Heart right ventricle (tissue), 16 donors: ENCODE measurements at regions not wholly inside any gene's neighbourhood (a gene's known extent, or its start where the extent isn't known, plus 50 kb on each side); places are given as distances from the start of the nearest gene placed in this dataset.

Experiments used
- ATAC-seq, 8 donors: fragments of 200-7000 bp; cut with Tn5 transposase; one replicate each; pipeline ENCODE4 v1.9.1; 2020; ENCODE audit warnings: mild to moderate bottlenecking in 8 of 8, moderate library complexity in 8 of 8, moderate number of reproducible peaks in 1 of 8
- DNase-seq, 2 donors: peaks; one replicate each; pipeline ENCODE4 v3.0.0-alpha.2; 2020
- H3K27ac ChIP-seq, 10 donors: fragments of 200-600 bp; sonication (generic) in 2 of 10; one replicate each; pipeline versions ENCODE4 v1.5.0 to v1.8.0; 2020 to 2022; ENCODE audit warnings: mild to moderate bottlenecking in 3 of 10
- H3K27me3 ChIP-seq, 7 donors: fragments of 200-600 bp; one replicate each; pipeline ENCODE4 v1.8.0; 2021 to 2022; ENCODE audit warnings: mild to moderate bottlenecking in 2 of 7
- H3K36me3 ChIP-seq, 9 donors: fragments of 200-600 bp; sonication (generic) in 1 of 9; one replicate each; pipeline versions ENCODE4 v1.5.0 to v1.8.0; 2020 to 2022; ENCODE audit warnings: mild to moderate bottlenecking in 2 of 9
- H3K4me1 ChIP-seq, 9 donors: fragments of 200-600 bp; sonication (generic) in 1 of 9; one replicate each; pipeline versions ENCODE4 v1.5.0 to v1.8.0; 2020 to 2022; ENCODE audit warnings: mild to moderate bottlenecking in 4 of 9
- H3K4me3 ChIP-seq, 10 donors: fragments of 200-600 bp; sonication (generic) in 2 of 10; one replicate each; pipeline versions ENCODE4 v1.5.0 to v1.8.0; 2020 to 2022; ENCODE audit warnings: mild to moderate bottlenecking in 7 of 10, moderate library complexity in 2 of 10
- H3K9me3 ChIP-seq, 11 donors: fragments of 200-600 bp in 10 of 11; sonication (generic) in 2 of 11; one replicate each; pipeline versions ENCODE4 v1.5.0 to v1.8.0; 2013 to 2022; ENCODE audit warnings: mild to moderate bottlenecking in 2 of 11, control low read depth in 1 of 11, moderate library complexity in 1 of 11
- CTCF ChIP-seq, 9 donors: fragments of 200-600 bp; sonication (generic) in 2 of 9; IDR thresholded peaks; one replicate each; pipeline versions ENCODE4 v1.5.0 to v1.8.0; 2021 to 2022; ENCODE audit warnings: antibody characterized with exemption in 9 of 9, mild to moderate bottlenecking in 5 of 9, moderate library complexity in 1 of 9
- WGBS, 2 donors: extraction: QIAGEN DNeasy Blood & Tissue Kit; methylation state at CpG; one replicate each; pipeline ENCODE4 v1.1.7; 2013; ENCODE audit warnings: inconsistent platforms in 1 of 2; 5-methylcytosine and 5-hydroxymethylcytosine counted together
- intact Hi-C, 10 donors: fragments of 100-400 bp; cut with DNase I; formaldehyde crosslinking; loops; one replicate each; pipeline versions ENCODE4 v1.11.1 to v1.14.2; 2022
- donor health status: Arrhythmogenic right ventricular cardiomyopathy.
- donor health status: ischemic (EF 13 %, LVEDD 7.1; RV severe dilation, severe dysfunction).
- donor health status: healthy with polysubstance abuse.
- donor health status: DM: no; HTN: yes; CAD: no.
- donor health status: DM: no; HTN: no; CAD: no.
- donor health status: ischemic (EF 25% LVEDD 6.9; RV normal size, moderate dysfunction).
- donor health status: ischemic (EF 25% LVEDD 5.7; RV mildly dilated, moderate dysfunction).
- donor health status: healthy.
- donor health status: DM: yes; HTN: yes; CAD: no.
- donor health status: Ischemic cardiomyopathy.
- donor health status: ischemic (EF 35%, LVEDD 5.7; RV mildly dilated, moderate dysfunction).
- donor health status: nonischemic (EF 11% LVEDD 7.7; RV severe dilation, severe dysfunction).
- donor health status: DM: yes; HTN: yes; CAD: no.
- donor health status: PGD.
- donor health status: ischemic (EF 29% LVEDD 5.4; RV normal size, mild dysfunction).
- donor health status: nonischemic (EF 23%, LVEDD 6.1; RV moderate dilation, normal function).

- Histone ChIP-seq H3K9me3 (no peaks in the 10 kb centered on the region), H3K4me1 (no peaks in the 10 kb centered on the region), H3K27me3 (no peaks in the 10 kb centered on the region), H3K27ac (no peak overlapping the region), H3K4me3 (no peak overlapping the region), H3K36me3 (no peaks in the 10 kb centered on the region)
- WGBS, 2 donors = 76 to 80% methylated on average over 4 of the region's 4 CpGs
- TF ChIP-seq CTCF (IDR thresholded peaks at IDR 0.05) = no peak
- intact Hi-C loops = no loop called here
- DNase-seq = no peak
- no peak for ATAC-seq
These were observed 51.6 kb upstream of the MPP7 start for GRCh38 chr10:28354511-28354910.

GRCh38 chr10:28355376-28355775 is 52.5 kb upstream of the MPP7 start:
- no peaks in the 10 kb centered on the region for H3K27me3 ChIP-seq
- no peaks in the 10 kb centered on the region for H3K36me3 ChIP-seq
- no peak for TF ChIP-seq CTCF (IDR thresholded peaks at IDR 0.05)
- H3K4me1 ChIP-seq = no peaks in the 10 kb centered on the region
- DNase-seq = no peak
- H3K9me3 ChIP-seq = no peaks in the 10 kb centered on the region
- WGBS, 2 donors = 71 to 72% methylated on average over 2 of the region's 2 CpGs
- no peak overlapping the region for H3K4me3 ChIP-seq
- no peak for ATAC-seq
- intact Hi-C loops = no loop called here
- no peak overlapping the region for H3K27ac ChIP-seq

GRCh38 chr10:28359334-28359733 is 56.5 kb upstream of the MPP7 start:
- 94 to 95% methylated on average over 3 of the region's 3 CpGs for WGBS, 2 donors
- Histone ChIP-seq H3K36me3 (no peaks in the 10 kb centered on the region), H3K27ac (no peak overlapping the region), H3K9me3 (no peaks in the 10 kb centered on the region), H3K27me3 (no peaks in the 10 kb centered on the region), H3K4me3 (no peak overlapping the region), H3K4me1 (no peaks in the 10 kb centered on the region)
- intact Hi-C loops = no loop called here
- ATAC-seq = no peak
- TF ChIP-seq CTCF (IDR thresholded peaks at IDR 0.05) = no peak
- no peak for DNase-seq

GRCh38 chr10:28360175-28360574 is 57.3 kb upstream of the MPP7 start:
- H3K27ac ChIP-seq = no peak overlapping the region
- H3K9me3 ChIP-seq = no peaks in the 10 kb centered on the region
- TF ChIP-seq CTCF (IDR thresholded peaks at IDR 0.05) = no peak
- H3K36me3 ChIP-seq = no peaks in the 10 kb centered on the region
- no peaks in the 10 kb centered on the region for H3K4me1 ChIP-seq
- DNase-seq (no peak), ATAC-seq (no peak)
- H3K4me3 ChIP-seq = no peak overlapping the region
- 84 to 91% methylated on average over 4 of the region's 4 CpGs for WGBS, 2 donors
- intact Hi-C loops = no loop called here
- H3K27me3 ChIP-seq = no peaks in the 10 kb centered on the region

- ATAC-seq = no peak
- intact Hi-C loops = no loop called here
These were observed 60.5 kb upstream of the MPP7 start for GRCh38 chr10:28363376-28363775.

More at GRCh38 chr10:28363376-28363775, 60.5 kb upstream of the MPP7 start:
- no peak overlapping the region for H3K4me3 ChIP-seq
- H3K9me3 ChIP-seq = no peaks in the 10 kb centered on the region
- no peaks in the 10 kb centered on the region for H3K36me3 ChIP-seq
- TF ChIP-seq CTCF (IDR thresholded peaks at IDR 0.05) = no peak
- H3K4me1 ChIP-seq = peaks cover 0 to 24% (median 0%) of the 10 kb centered on the region in 9 donors
- DNase-seq = no peak
- H3K27me3 ChIP-seq = peaks cover 0 to 4% (median 0%) of the 10 kb centered on the region in 7 donors
- H3K27ac ChIP-seq = no peak overlapping the region
